GM19397 (cell line): ENCODE measurements at regions not wholly inside any gene's neighbourhood (a gene's known extent, or its start where the extent isn't known, plus 50 kb on each side); places are given as distances from the start of the nearest gene placed in this dataset.

Experiments
- ATAC-seq: cut with Tn5 transposase; IDR thresholded peaks from one replicate; pipeline ENCODE4 v1.9.1; 2021; ENCODE audit warnings: mild to moderate bottlenecking, moderate library complexity; ENCODE audit not compliant: unreplicated experiment

GRCh38 chr6:16978686-16979085 lies 123.2 kb upstream of the STMND1 start:
- no peak for ATAC-seq

- no peak for ATAC-seq
Observed at GRCh38 chr6:16976385-16977183, 125.3 kb upstream of the STMND1 start.

- ATAC-seq: no peak
Observed at GRCh38 chr6:16974704-16975359, 127.0 kb upstream of the STMND1 start.

GRCh38 chr6:16974387-16974673 lies 127.5 kb upstream of the STMND1 start:
- no peak for ATAC-seq

DNA sequence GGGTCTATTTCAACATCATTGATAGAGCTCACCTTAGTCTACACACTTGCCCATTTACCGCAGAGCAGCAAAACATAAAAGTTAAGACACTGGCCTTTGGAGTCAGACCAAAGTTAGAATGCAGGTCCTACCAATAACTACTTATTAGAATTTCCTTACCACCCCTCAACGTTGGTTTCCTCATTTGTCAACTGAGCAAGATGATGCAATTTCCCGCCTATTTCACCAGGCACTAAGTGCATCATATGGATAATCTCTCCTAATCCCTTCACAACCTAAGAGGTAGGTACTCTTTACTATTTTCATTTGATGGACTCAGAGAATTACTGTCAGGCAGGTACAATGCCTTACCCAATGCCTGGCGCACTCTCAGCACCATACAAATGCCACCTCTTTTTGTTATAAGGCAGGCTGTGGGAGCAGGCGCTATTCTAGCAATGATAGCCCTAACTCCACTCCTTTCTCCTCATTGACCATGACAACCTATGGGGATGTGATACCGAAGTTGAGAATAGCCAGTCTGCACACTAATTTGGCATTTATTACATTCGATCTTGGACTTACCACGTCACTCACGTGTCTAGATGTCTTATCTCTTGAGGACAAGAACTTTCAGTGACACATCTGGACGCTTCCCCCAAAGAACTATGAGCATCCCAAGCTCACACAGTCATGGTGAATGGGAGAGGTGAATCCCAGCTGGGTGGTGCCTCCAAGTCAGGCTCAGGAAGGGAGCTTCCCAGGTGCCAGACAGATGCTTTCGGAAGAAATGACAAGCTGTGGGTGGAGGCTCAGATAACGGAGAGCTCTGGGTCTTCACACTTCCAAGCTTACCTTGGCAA lies 128.1 kb upstream of the STMND1 start:
- no peak for ATAC-seq

DNA sequence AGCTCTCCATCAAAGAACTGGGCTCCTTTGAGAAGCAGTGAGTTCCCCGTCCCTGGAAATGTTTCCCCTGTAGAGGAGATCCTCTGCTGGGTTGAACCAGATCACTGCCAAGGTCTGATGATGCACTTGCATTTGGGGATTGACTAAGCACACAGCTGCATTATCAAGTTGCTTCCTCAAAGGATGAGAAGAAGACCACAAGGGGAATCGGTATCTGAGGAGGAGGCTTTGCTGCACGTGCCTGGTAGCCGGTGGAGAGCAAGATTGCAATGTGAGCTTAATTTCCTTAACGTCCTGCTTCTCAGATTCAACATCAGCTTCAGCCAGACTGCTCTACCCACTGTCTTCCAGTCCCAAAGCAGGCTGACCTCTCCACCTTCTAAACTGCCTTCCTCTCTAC lies 128.8 kb upstream of the STMND1 start:
- no peak for ATAC-seq

DNA sequence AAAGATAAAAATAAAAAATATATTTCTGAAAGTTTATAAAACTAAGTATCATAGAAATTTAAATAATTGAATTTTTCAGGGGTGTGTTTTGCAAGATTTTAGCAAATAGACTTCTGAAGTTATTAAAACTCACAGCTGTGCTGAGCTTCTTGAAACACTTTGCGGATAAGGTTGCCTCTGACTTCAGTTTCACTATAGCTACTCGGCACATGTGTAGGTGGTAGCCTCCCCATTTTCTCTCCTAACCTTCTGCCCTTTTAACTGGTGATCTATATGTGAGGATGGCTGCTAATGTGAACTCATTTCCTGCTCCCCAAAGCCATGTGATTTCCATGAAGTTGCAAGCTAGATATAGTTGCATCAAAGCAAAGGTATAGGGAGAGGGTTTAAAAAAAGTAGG lies 129.3 kb upstream of the STMND1 start:
- no peak for ATAC-seq

DNA sequence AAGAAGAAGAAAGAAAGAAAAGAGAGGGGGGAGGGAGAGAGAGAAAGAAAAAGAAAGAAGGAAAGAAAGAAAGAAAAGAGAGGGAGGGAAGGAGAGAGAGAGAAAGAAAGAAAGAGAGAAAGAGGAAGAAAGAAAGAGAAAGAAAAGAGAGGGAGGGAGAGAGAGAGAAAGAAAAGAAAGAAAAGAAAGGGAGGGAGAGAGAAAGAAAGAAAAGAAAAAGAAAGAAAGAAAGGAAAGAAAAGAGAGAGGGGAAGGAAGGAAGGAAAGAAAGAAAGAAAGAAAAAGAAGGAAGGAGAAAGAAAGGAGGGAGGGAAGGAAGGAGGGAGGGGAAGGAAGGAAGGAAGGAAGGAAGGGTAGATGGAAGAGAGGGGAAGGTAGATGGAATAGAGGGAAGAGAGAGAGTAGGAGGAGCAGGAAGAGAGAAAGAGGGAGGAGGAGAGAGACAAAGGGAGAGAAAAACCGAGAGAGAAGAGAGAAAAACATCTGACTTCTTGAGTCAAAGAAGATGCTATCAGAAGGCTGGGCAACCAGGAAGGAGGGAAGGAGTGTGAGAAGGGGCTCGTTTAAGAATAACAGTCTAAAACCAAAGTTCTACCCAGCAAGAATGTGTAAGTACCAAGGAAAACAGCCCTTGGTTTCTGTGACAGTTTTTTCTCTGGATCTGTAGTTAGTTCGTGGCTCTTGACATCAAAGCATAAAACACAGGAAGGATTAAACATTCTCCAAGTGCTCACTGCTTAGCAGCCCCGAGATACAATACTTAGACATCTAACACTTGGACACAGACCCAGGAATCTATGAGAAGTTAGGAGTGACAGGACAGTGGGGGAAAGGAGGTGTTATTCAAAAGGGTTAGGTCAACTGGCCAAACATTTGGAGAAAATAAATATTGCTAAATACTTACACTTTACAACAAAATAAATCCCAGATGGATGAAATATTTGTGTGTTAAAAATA lies 131.9 kb upstream of the STMND1 start:
- no peak for ATAC-seq

DNA sequence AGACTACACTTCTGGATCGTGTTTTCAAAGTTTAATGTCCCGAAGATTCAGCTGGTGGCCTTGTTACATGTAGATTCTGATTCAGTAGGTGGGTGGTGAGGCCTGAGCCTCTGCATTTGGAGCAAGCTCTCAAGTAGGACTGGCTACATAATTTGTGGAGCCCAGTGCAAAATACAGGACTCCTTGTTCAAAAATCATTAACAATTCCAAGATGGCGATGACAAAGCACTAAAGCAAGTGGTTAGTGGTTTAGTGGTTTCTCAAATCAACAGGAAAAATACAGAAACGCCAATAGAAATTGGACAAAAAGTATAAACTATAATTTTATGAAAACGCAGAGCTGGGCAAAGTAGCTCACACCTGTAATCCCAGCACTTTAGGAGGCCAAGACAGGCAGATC lies 133.7 kb upstream of the STMND1 start:
- ATAC-seq: no peak

- no peak for ATAC-seq
Observed at GRCh38 chr6:16967470-16967817, 134.4 kb upstream of the STMND1 start.

DNA sequence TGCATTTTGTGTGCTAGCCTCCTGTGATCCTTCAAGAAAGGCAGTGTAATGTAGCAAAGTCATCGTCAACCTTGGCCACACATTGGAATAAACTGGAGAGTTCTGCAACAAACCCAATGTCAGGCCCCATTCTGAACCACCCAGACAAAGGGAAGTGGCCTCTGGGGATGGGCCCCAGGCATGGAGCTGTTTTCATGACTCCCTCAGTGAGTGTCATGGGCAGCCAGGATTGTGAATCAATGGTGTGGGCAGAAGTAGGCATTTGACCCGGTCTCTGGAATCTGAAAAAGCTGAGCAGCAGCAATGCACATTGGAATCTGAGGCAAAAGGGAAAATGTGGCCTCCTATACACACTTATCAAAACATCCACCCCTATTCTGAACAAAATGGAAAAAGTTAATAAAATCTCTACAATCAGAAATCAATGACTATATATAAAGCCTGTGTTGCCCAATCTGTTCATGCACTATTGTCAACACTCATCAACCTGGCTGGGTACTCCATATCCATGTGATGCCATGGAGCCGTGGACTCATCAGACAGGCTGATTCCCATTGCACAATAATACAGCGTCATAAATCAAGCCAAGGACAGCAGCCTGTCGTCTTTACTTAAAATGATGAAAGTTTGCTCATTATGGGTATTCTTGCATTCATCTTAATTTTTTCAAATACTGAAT lies 134.9 kb upstream of the STMND1 start:
- ATAC-seq: no peak

- no peak for ATAC-seq
Observed at GRCh38 chr6:16965689-16966088, 136.2 kb upstream of the STMND1 start.

DNA sequence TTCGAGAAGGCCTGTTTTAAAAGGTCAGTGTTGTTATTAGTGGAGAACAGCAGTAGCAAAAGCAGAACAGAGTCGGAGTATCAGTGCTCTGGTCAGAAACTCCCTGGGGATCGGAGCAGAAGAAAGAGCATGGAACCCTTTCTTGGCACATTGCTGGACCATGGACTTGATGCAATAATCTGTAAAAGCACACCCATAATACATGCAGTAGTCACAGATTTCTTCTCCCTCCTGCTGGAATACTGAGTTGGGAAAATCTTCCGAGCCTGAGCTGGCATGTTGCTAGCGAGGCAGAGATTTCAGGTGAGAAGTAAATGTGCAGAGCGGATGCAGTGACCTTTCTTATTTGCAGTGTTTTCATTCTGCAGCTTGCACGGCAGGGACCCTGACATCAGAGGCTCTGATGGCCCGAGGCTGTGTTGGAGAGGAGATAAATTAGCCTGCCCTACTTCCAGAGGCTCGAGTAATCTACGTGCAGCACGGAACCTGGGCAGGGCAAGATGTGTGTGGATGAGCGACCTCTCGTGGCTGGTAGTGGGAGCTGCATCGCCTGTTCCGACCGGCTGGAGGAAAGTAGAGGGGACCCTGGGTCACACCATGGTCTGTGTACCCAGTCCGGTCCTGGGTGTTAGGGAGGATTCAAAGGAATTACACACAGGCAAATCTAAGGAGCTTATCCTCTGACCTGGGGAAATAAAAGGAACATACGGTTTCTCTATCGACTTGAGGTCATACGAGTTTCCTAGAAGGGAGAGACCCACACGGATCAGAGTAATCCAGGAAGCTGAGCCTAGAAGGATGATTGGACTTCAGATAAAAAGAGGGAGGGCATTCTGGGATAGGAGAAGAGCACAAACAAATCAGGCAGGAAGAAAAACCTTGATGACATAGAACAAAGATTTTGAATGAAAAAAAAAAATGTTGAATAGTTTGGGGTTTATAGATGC lies 137.0 kb upstream of the STMND1 start:
- ATAC-seq: peak; percentile 87

GRCh38 chr6:16961577-16961976 lies 140.3 kb upstream of the STMND1 start:
- ATAC-seq: no peak

DNA sequence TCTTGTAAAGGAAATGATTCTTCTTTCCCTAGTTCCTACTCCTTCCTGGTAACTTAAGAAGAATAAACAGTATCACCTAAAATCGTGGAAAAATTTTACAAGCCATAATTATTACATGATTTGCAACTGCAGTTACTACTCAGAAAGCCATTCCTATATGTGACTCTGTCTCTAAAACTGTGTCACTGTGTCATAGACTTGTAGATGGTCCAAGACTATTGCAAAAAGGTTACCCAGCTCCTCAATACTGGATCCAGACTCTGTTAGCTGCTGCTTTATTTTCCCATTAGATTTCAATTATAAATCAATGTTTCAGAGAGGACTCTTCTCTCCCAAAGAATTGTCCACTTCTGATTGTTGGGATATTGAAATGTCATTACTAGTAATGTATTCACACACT lies 142.1 kb upstream of the STMND1 start:
- ATAC-seq: no peak

- ATAC-seq: no peak
Observed at GRCh38 chr6:16956361-16956760, 145.5 kb upstream of the STMND1 start.

DNA sequence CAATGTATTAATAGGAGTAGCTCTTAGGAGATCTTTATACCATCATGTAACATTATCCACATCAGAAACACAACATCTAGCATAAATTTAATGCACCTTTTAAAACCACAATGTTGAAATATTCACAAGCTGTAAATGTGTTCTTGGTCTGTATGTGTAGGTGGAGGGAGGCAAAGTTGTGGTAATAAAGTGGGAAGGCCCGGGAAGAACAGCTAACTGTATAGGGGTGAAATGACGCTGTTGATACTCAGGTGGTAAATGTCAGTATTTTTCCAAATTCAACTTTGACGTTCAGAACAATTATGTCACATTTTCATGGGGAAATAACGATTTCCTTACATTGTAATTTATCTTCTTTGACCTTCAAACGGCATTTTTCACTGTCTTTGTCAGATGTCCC lies 146.0 kb upstream of the STMND1 start:
- ATAC-seq: no peak

- ATAC-seq: no peak
Observed at GRCh38 chr6:16953905-16954304, 147.9 kb upstream of the STMND1 start.

DNA sequence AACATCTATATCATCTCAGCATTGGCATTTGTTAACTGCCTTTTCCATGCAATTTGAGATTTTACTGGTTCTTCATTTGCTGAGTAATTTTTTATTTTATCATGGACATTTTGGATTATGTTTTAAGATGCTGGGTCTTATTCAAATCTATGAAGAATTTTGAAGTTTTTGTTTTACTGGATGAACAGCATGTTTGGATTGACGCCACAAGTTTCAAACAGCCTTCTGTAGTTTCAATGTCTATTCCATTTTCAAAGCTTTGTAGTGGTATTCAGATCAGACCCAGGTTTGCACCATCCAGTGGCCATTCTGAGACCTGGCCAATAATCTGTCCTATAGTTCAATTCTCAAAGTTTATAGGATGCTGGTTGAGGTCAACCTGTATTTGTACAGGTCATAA lies 148.4 kb upstream of the STMND1 start:
- no peak for ATAC-seq
